ENCODE measurements at regions not wholly inside any gene's neighbourhood (a gene's known extent, or its start where the extent isn't known, plus 50 kb on each side); places are given as distances from the start of the nearest gene placed in this dataset.

DNA sequence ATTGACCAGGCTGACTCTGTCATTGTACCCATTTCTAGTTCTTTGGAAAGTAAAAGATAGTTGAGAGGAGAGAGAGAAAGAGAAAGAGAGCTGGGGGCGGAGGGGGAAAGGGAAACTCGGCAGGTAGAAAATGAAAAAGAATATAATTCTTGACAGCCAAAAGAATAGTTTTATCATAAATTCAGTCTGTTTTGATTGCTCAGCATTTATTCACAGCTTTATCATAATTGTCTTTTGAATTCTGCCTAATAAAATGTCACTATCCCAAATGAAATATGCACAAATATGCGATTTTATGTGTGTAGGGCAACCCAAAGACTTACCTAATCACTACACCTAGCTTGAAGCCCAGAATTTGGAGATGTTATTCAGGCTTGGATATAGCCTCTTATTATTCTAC, 1024.0 kb upstream of the PABPC4L start (continued):
- no peak for TF ChIP-seq SIN3A (IDR thresholded peaks at IDR 0.05; ENCODE audit: low read depth)

DNA sequence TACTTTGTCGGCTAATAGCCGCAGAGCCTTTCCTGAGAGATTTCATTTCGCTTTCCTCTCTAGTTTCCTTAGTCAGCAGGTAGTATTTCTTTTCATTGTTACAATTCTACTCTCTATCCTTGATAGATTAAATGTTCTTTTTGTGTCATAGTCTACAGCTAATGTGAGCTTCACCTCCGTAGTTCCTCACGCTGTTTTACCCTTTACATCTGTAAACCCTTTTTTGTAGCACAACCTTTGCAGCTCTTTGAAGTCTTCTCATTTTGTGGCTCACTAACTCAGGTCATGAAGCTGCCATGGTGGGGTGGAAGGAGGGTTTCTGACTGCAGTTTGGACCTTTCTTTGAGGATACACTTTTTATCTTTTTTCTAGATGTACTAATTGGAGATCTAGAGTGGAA, 1008.8 kb upstream of the PABPC4L start:
- peak overlapping the region; percentile 21 for H2AFZ ChIP-seq (ENCODE audit: low read depth, low read length, poor library complexity, severe bottlenecking)
- no peak overlapping the region for H3K4me2 ChIP-seq (ENCODE audit: low read length)
- ChIA-PET POLR2A (no interaction called here), CTCF (no interaction called here), RAD21 (ENCODE audit: low non-redundant PET in 1 of 2, low total read pairs in 2 of 2, uncharacterized antibody in 2 of 2, unreplicated experiment in 2 of 2) (no interaction called here)
- H3K27me3 ChIP-seq (ENCODE audit: insufficient read depth, low read length) = no peaks in the 10 kb centered on the region
- no peaks in the 10 kb centered on the region for H3K9me2 ChIP-seq (ENCODE audit: insufficient read depth)
- no peaks in the 10 kb centered on the region for H3K36me3 ChIP-seq (ENCODE audit: control insufficient read depth in 1 of 2, insufficient read depth in 2 of 2, low read length in 2 of 2)
- DNase-seq (ENCODE audit: low read depth, low spot score) = no peak
- no peaks in the 10 kb centered on the region for H3K4me1 ChIP-seq (ENCODE audit: control insufficient read depth in 1 of 2, insufficient read depth in 2 of 2, low read length in 2 of 2)
- no peak overlapping the region for H3K9ac ChIP-seq (ENCODE audit: low read length)
- H3K4me3 ChIP-seq (replicated peaks in 1 of 2; ENCODE audit: low read depth in 1 of 2, low read length in 2 of 2) = no peak overlapping the region
- H4K20me1 ChIP-seq (ENCODE audit: insufficient read depth) = no peaks in the 10 kb centered on the region
- TF ChIP-seq, protein P1, sequence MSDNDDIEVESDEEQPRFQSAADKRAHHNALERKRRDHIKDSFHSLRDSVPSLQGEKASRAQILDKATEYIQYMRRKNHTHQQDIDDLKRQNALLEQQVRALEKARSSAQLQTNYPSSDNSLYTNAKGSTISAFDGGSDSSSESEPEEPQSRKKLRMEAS (IDR thresholded peaks at IDR 0.05) = no peak
- no peak for TF ChIP-seq EZH2 (IDR thresholded peaks at IDR 0.05)
- H3K9me3 ChIP-seq (ENCODE audit: control insufficient read depth in 1 of 2, insufficient read depth in 1 of 2, low read depth in 1 of 2, low read length in 2 of 2) = no peaks in the 10 kb centered on the region
- no peaks in the 10 kb centered on the region for H3K79me2 ChIP-seq (ENCODE audit: insufficient read depth, low read length)
- BruUV-seq (replicated peaks) = no TSS peak
- no peak for ATAC-seq
- H3K27ac ChIP-seq (ENCODE audit: low read depth, low read length) = no peak overlapping the region
- intact Hi-C loops (cut with micrococcal nuclease) = no loop called here

DNA sequence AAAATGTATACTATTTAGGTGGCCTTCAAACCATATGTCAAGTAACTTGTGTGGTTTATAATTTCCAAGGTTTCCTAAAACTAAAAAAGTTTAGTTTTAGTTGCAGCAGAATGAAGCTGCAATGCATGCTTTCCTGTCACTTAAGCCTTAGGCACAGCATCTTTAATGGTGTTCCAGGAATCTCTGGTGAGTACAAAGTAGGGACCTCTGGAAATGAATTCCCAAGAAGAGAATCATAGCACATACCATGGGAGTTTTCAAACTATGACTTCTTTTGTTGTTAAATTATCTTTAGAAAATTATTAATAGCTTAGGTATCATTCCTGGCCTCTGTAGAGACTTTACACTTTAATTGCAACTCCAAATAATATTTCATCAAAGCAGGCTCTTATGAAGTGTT, 1005.9 kb upstream of the PABPC4L start:
- no peaks in the 10 kb centered on the region for H3K9me3 ChIP-seq (ENCODE audit: control insufficient read depth in 1 of 2, insufficient read depth in 1 of 2, low read depth in 1 of 2, low read length in 2 of 2)
- no peaks in the 10 kb centered on the region for H4K20me1 ChIP-seq (ENCODE audit: insufficient read depth)
- BruUV-seq (replicated peaks) = no TSS peak
- ATAC-seq = no peak
- H3K4me3 ChIP-seq (replicated peaks in 1 of 2; ENCODE audit: low read depth in 1 of 2, low read length in 2 of 2) = no peak overlapping the region
- H3K27me3 ChIP-seq (ENCODE audit: insufficient read depth, low read length) = no peaks in the 10 kb centered on the region
- H3K27ac ChIP-seq (ENCODE audit: low read depth, low read length) = no peak overlapping the region
- RAD21 ChIA-PET (ENCODE audit: low non-redundant PET in 1 of 2, low total read pairs in 2 of 2, uncharacterized antibody in 2 of 2, unreplicated experiment in 2 of 2) = no interaction called here
- no peak overlapping the region for H3K4me2 ChIP-seq (ENCODE audit: low read length)
- CTCF ChIA-PET = no interaction called here
- H3K36me3 ChIP-seq (ENCODE audit: control insufficient read depth in 1 of 2, insufficient read depth in 2 of 2, low read length in 2 of 2) = no peaks in the 10 kb centered on the region
- DNase-seq (ENCODE audit: low read depth, low spot score) = no peak
- H3K9ac ChIP-seq (ENCODE audit: low read length) = no peak overlapping the region
- intact Hi-C loops (cut with micrococcal nuclease) = no loop called here
- no peaks in the 10 kb centered on the region for H3K79me2 ChIP-seq (ENCODE audit: insufficient read depth, low read length)
- POLR2A ChIA-PET = no interaction called here
- H3K9me2 ChIP-seq (ENCODE audit: insufficient read depth) = no peaks in the 10 kb centered on the region
- no peak overlapping the region for H2AFZ ChIP-seq (ENCODE audit: low read depth, low read length, poor library complexity, severe bottlenecking)
- TF ChIP-seq SIN3A (IDR thresholded peaks at IDR 0.05; ENCODE audit: low read depth) = no peak
- no peak for TF ChIP-seq ZNF274 (IDR thresholded peaks at IDR 0.05; ENCODE audit: low read depth, low read length)
- TF ChIP-seq CEBPB (IDR thresholded peaks at IDR 0.05; ENCODE audit: low read depth) = no peak
- TF ChIP-seq, protein P2, sequence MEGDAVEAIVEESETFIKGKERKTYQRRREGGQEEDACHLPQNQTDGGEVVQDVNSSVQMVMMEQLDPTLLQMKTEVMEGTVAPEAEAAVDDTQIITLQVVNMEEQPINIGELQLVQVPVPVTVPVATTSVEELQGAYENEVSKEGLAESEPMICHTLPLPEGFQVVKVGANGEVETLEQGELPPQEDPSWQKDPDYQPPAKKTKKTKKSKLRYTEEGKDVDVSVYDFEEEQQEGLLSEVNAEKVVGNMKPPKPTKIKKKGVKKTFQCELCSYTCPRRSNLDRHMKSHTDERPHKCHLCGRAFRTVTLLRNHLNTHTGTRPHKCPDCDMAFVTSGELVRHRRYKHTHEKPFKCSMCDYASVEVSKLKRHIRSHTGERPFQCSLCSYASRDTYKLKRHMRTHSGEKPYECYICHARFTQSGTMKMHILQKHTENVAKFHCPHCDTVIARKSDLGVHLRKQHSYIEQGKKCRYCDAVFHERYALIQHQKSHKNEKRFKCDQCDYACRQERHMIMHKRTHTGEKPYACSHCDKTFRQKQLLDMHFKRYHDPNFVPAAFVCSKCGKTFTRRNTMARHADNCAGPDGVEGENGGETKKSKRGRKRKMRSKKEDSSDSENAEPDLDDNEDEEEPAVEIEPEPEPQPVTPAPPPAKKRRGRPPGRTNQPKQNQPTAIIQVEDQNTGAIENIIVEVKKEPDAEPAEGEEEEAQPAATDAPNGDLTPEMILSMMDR (IDR thresholded peaks at IDR 0.05 in 2 of 3, conservative IDR thresholded peaks at IDR 0.05 in 1 of 3; ENCODE audit: borderline replicate concordance in 1 of 3, insufficient read depth in 1 of 3, low read depth in 2 of 3, low read length in 2 of 3) = no peak
- TF ChIP-seq, protein P3, sequence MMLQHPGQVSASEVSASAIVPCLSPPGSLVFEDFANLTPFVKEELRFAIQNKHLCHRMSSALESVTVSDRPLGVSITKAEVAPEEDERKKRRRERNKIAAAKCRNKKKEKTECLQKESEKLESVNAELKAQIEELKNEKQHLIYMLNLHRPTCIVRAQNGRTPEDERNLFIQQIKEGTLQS (IDR thresholded peaks at IDR 0.05) = no peak
- TF ChIP-seq, protein P1 (IDR thresholded peaks at IDR 0.05) = no peak
- H3K4me1 ChIP-seq (ENCODE audit: control insufficient read depth in 1 of 2, insufficient read depth in 2 of 2, low read length in 2 of 2) = no peaks in the 10 kb centered on the region

Measured in HCT116 (cell line).